GM12878 (cell line): ENCODE measurements at regions not wholly inside any gene's neighbourhood (a gene's known extent, or its start where the extent isn't known, plus 50 kb on each side); places are given as distances from the start of the nearest gene placed in this dataset.

Experiments
- ATAC-seq: fragments of 200-7000 bp; cut with Tn5 transposase; 3 replicates; pipeline ENCODE4 v1.9.1; 2020; ENCODE audit warnings: mild to moderate bottlenecking, moderate library complexity
- BruUV-seq: library from RNA; stranded (reverse); fragments of 400-500 nt; replicated peaks from 2 replicates; lab custom pipeline; 2021; lab: Mats Ljungman, UMichigan
- CTCF ChIA-PET: fragments of 300-600 bp; sonication (Branson Sonifier 250); formaldehyde crosslinking; extraction: SDS; loops from one replicate; lab custom pipeline; 2021; ENCODE audit warnings: inconsistent platforms; lab: Yijun Ruan, JAX
- POLR2A ChIA-PET: fragments of 350-600 bp; formaldehyde crosslinking; extraction: SDS; loops from one replicate; lab custom pipeline; 2021; ENCODE audit warnings: inconsistent platforms; lab: Charles Lee
- RAD21 ChIA-PET: fragments of 300-600 bp; sonication (Branson Sonifier 250); formaldehyde crosslinking; loops from one replicate; lab custom pipeline; 2023; ENCODE audit warnings: antibody characterized with exemption; ENCODE audit not compliant: unreplicated experiment; lab: Charles Lee
- SMC1A ChIA-PET: fragments of 300-600 bp; sonication (Branson Sonifier 250); formaldehyde crosslinking; loops from one replicate; lab custom pipeline; 2023; ENCODE audit not compliant: unreplicated experiment, uncharacterized antibody; lab: Charles Lee
- DNase-seq: peaks from one replicate; pipeline ENCODE4 v3.0.0-alpha.2; 2011; ENCODE audit warnings: low read depth, low spot score
- FAIRE-seq: peaks from 3 replicates; lab custom pipeline; 2011; peaks lifted over from hg19 to GRCh38; lab: Jason Lieb, UNC
- H2AFZ ChIP-seq: 2 replicates; pipeline ENCODE4 v1.6.0; 2011; ENCODE audit warnings: low read depth, low read length, control low read depth; ENCODE audit not compliant: control insufficient read depth
- H3K27ac ChIP-seq: 2 replicates; pipeline ENCODE4 v1.5.1; 2011; ENCODE audit warnings: control low read depth; ENCODE audit not compliant: control insufficient read depth, insufficient read depth
- H3K27me3 ChIP-seq, 2 experiments: replicated peaks in 1 of 2; 2 replicates each; pipeline versions ENCODE4 v1.6.0 to v1.6.1; 2011; ENCODE audit warnings: low read length in 1 of 2; ENCODE audit not compliant: control insufficient read depth in 2 of 2, insufficient read depth in 2 of 2
- H3K36me3 ChIP-seq, 2 experiments: 2 replicates each; pipeline ENCODE4 v1.5.1; 2011; ENCODE audit warnings: low read length in 1 of 2; ENCODE audit not compliant: control insufficient read depth in 2 of 2, insufficient read depth in 2 of 2
- H3K4me1 ChIP-seq: 2 replicates; pipeline ENCODE4 v1.6.1; 2011; ENCODE audit warnings: mild to moderate bottlenecking, low read length, moderate library complexity, mixed read lengths; ENCODE audit not compliant: control insufficient read depth, insufficient read depth
- H3K4me2 ChIP-seq: 2 replicates; pipeline ENCODE4 v1.6.0; 2011; ENCODE audit warnings: control low read depth; ENCODE audit not compliant: control insufficient read depth, insufficient read depth
- H3K4me3 ChIP-seq: fragments of 200-600 bp; sonication (generic); 2 replicates; pipeline ENCODE4 v1.5.1; 2016
- H3K79me2 ChIP-seq: 2 replicates; pipeline ENCODE4 v1.6.0; 2011; ENCODE audit warnings: low read length; ENCODE audit not compliant: control insufficient read depth, insufficient read depth
- H3K9ac ChIP-seq: 2 replicates; pipeline ENCODE4 v1.8.0; 2011; ENCODE audit warnings: low read length, control low read depth, mixed read lengths; ENCODE audit not compliant: control insufficient read depth, insufficient read depth
- H3K9me3 ChIP-seq: replicated peaks from 3 replicates; pipeline ENCODE4 v1.5.1; 2011; ENCODE audit warnings: mild to moderate bottlenecking, low read length; ENCODE audit not compliant: control insufficient read depth, insufficient read depth
- H4K20me1 ChIP-seq: 2 replicates; pipeline ENCODE4 v1.6.0; 2011; ENCODE audit not compliant: control insufficient read depth, insufficient read depth
- CBX5 ChIP-seq: sonication (generic); IDR thresholded peaks from 2 replicates; pipeline ENCODE4 v1.6.1; 2016; ENCODE audit warnings: low read depth, moderate library complexity, mild to moderate bottlenecking, inconsistent platforms
- CTCF ChIP-seq, 3 experiments: IDR thresholded peaks in 2 of 3; conservative IDR thresholded peaks in 1 of 3; 2 replicates each; pipeline ENCODE4 v1.5.1; 2011; ENCODE audit warnings: low read depth in 3 of 3, low read length in 3 of 3, mild to moderate bottlenecking in 3 of 3, control low read depth in 2 of 3, moderate library complexity in 2 of 3, inconsistent platforms in 1 of 3, mixed read lengths in 1 of 3; ENCODE audit not compliant: control insufficient read depth in 2 of 3, insufficient read depth in 1 of 3; ENCODE audit errors: extremely low read depth in 1 of 3
- E2F4 ChIP-seq: IDR thresholded peaks from 2 replicates; pipeline ENCODE4 v1.6.1; 2012; ENCODE audit warnings: low read depth, low read length, improper control_type of control experiment
- E2F8 ChIP-seq: fragments of 450-650 bp; IDR thresholded peaks from 2 replicates; pipeline ENCODE4 v1.6.1; 2018; ENCODE audit warnings: mild to moderate bottlenecking, low read depth, moderate library complexity; ENCODE audit not compliant: partially characterized antibody
- EGR1 ChIP-seq, 2 experiments: IDR thresholded peaks; 1 replicate in 1 of 2; 2 replicates in 1 of 2; pipeline ENCODE4 v1.6.1; 2011 to 2012; ENCODE audit warnings: low read depth in 2 of 2, low read length in 2 of 2, borderline replicate concordance in 1 of 2, mild to moderate bottlenecking in 1 of 2, moderate library complexity in 1 of 2
- HDAC2 ChIP-seq: fragments of 200-600 bp; sonication (generic); IDR thresholded peaks from 2 replicates; pipeline ENCODE4 v1.6.1; 2017
- KLF5 ChIP-seq: fragments of 450-650 bp; IDR thresholded peaks from 2 replicates; pipeline ENCODE4 v1.6.1; 2014; ENCODE audit warnings: mild to moderate bottlenecking; ENCODE audit not compliant: partially characterized antibody
- PAX5 ChIP-seq: IDR thresholded peaks from 2 replicates; pipeline ENCODE4 v1.6.1; 2011; ENCODE audit warnings: low read depth, low read length, borderline replicate concordance
- SUZ12 ChIP-seq: fragments of 200-600 bp; sonication (generic); IDR thresholded peaks from one replicate; pipeline ENCODE4 v1.6.1; 2018; ENCODE audit warnings: antibody characterized with exemption, mild to moderate bottlenecking; ENCODE audit not compliant: unreplicated experiment
- WRNIP1 ChIP-seq: IDR thresholded peaks from 2 replicates; pipeline ENCODE4 v1.6.1; 2011; ENCODE audit warnings: low read depth, low read length, improper control_type of control experiment, borderline replicate concordance
- WGBS: methylation state at CpG from one replicate; pipeline ENCODE4 v1.1.6; 2016; ENCODE audit warnings: low lambda C conversion rate; ENCODE audit not compliant: insufficient replicate concordance, insufficient coverage; ENCODE audit errors: missing lambda C conversion rate; 5-methylcytosine and 5-hydroxymethylcytosine counted together
- in situ Hi-C: fragments of 300-500 bp; cut with MboI; formaldehyde crosslinking; loops from 9 replicates; pipeline ENCODE4 v1.14.3; 2018; ENCODE audit warnings: mixed read lengths
- intact Hi-C: fragments of 100-400 bp; cut with micrococcal nuclease; formaldehyde crosslinking; loops from one replicate; pipeline ENCODE4 v1.14.2; 2022; ENCODE audit not compliant: unreplicated experiment
- TF ChIP-seq, protein P1 (sequence below): fragments of 450-650 bp; IDR thresholded peaks from 2 replicates; pipeline ENCODE4 v1.6.1; 2016; ENCODE audit warnings: mild to moderate bottlenecking, moderate library complexity, borderline replicate concordance
- TF ChIP-seq, protein P2 (sequence below): IDR thresholded peaks from 2 replicates; pipeline ENCODE4 v1.6.1; 2012; ENCODE audit warnings: low read depth, low read length, improper control_type of control experiment

- Histone ChIP-seq H3K4me2 (no peak overlapping the region), H2AFZ (no peak overlapping the region), H3K79me2 (no peaks in the 10 kb centered on the region), H3K9ac (no peak overlapping the region), H3K4me3 (no peak overlapping the region), H3K36me3 (no peaks in the 10 kb centered on the region), H3K27me3 (no peaks in the 10 kb centered on the region), H4K20me1 (no peaks in the 10 kb centered on the region), H3K4me1 (no peaks in the 10 kb centered on the region), H3K9me3 (no peaks in the 10 kb centered on the region), H3K27ac (no peak overlapping the region)
- WGBS = 58% methylated on average over 10 of the region's 10 CpGs
- FAIRE-seq = no peak
- POLR2A ChIA-PET = no interaction called here
- no peak for ATAC-seq
- intact Hi-C loops (no loop called here), in situ Hi-C loops (no loop called here)
- RAD21 ChIA-PET = no interaction called here
- SMC1A ChIA-PET = no interaction called here
- CTCF ChIA-PET = no interaction called here
- BruUV-seq = no TSS peak
- DNase-seq = no peak
- TF ChIP-seq E2F8 (no peak), KLF5 (no peak), HDAC2 (no peak), CTCF (IDR thresholded peaks at IDR 0.05 in 2 of 3, conservative IDR thresholded peaks at IDR 0.05 in 1 of 3; ENCODE audit: control insufficient read depth in 2 of 3, extremely low read depth in 1 of 3, insufficient read depth in 1 of 3, low read depth in 3 of 3, low read length in 3 of 3) (no peak), SUZ12 (no peak), PAX5 (no peak), WRNIP1 (no peak), CBX5 (no peak), EGR1 (IDR thresholded peaks at IDR 0.05; ENCODE audit: borderline replicate concordance in 1 of 2, low read depth in 2 of 2, low read length in 2 of 2) (no peak), E2F4 (no peak)
- TF ChIP-seq, protein P1, sequence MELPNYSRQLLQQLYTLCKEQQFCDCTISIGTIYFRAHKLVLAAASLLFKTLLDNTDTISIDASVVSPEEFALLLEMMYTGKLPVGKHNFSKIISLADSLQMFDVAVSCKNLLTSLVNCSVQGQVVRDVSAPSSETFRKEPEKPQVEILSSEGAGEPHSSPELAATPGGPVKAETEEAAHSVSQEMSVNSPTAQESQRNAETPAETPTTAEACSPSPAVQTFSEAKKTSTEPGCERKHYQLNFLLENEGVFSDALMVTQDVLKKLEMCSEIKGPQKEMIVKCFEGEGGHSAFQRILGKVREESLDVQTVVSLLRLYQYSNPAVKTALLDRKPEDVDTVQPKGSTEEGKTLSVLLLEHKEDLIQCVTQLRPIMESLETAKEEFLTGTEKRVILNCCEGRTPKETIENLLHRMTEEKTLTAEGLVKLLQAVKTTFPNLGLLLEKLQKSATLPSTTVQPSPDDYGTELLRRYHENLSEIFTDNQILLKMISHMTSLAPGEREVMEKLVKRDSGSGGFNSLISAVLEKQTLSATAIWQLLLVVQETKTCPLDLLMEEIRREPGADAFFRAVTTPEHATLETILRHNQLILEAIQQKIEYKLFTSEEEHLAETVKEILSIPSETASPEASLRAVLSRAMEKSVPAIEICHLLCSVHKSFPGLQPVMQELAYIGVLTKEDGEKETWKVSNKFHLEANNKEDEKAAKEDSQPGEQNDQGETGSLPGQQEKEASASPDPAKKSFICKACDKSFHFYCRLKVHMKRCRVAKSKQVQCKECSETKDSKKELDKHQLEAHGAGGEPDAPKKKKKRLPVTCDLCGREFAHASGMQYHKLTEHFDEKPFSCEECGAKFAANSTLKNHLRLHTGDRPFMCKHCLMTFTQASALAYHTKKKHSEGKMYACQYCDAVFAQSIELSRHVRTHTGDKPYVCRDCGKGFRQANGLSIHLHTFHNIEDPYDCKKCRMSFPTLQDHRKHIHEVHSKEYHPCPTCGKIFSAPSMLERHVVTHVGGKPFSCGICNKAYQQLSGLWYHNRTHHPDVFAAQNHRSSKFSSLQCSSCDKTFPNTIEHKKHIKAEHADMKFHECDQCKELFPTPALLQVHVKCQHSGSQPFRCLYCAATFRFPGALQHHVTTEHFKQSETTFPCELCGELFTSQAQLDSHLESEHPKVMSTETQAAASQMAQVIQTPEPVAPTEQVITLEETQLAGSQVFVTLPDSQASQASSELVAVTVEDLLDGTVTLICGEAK = no peak
- TF ChIP-seq, protein P2, sequence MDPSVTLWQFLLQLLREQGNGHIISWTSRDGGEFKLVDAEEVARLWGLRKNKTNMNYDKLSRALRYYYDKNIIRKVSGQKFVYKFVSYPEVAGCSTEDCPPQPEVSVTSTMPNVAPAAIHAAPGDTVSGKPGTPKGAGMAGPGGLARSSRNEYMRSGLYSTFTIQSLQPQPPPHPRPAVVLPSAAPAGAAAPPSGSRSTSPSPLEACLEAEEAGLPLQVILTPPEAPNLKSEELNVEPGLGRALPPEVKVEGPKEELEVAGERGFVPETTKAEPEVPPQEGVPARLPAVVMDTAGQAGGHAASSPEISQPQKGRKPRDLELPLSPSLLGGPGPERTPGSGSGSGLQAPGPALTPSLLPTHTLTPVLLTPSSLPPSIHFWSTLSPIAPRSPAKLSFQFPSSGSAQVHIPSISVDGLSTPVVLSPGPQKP = no peak
These were observed 1417.4 kb upstream of the SLC10A2 start for GRCh38 chr13:104483631-104484030.
